Limb (tissue), 2 donors: ENCODE measurements at regions not wholly inside any gene's neighbourhood (a gene's known extent, or its start where the extent isn't known, plus 50 kb on each side); places are given as distances from the start of the nearest gene placed in this dataset.

Experiments
- DNase-seq, 2 donors: peaks; one replicate each; pipeline ENCODE4 v3.0.0-alpha.2; 2016; ENCODE audit errors: extremely low spot score in 2 of 2

- DNase-seq, result no peak
These were observed 88.2 kb upstream of the HDAC9 start for GRCh38 chr7:18407385-18407784.

GRCh38 chr7:18408461-18408860 is 87.1 kb upstream of the HDAC9 start:
- DNase-seq, result no peak

GRCh38 chr7:18408868-18409267 is 86.7 kb upstream of the HDAC9 start:
- no peak for DNase-seq

GRCh38 chr7:18413447-18413846 is 82.1 kb upstream of the HDAC9 start:
- DNase-seq, result no peak

GRCh38 chr7:18414885-18415284 is 80.7 kb upstream of the HDAC9 start:
- no peak for DNase-seq

- DNase-seq, result no peak
These were observed 78.6 kb upstream of the HDAC9 start for GRCh38 chr7:18416988-18417387.

GRCh38 chr7:18419456-18419855 is 76.1 kb upstream of the HDAC9 start:
- no peak for DNase-seq

- DNase-seq, result no peak
These were observed 75.4 kb upstream of the HDAC9 start for GRCh38 chr7:18420108-18420507.

- DNase-seq, result no peak
These were observed 74.8 kb upstream of the HDAC9 start for GRCh38 chr7:18420748-18421147.

- no peak for DNase-seq
These were observed 74.1 kb upstream of the HDAC9 start for GRCh38 chr7:18421297-18422002.

- no peak for DNase-seq
These were observed 70.3 kb upstream of the HDAC9 start for GRCh38 chr7:18425227-18425626.

- no peak for DNase-seq
These were observed 69.6 kb upstream of the HDAC9 start for GRCh38 chr7:18425838-18426445.

GRCh38 chr7:18426564-18427226 is 68.9 kb upstream of the HDAC9 start:
- no peak for DNase-seq

GRCh38 chr7:18429547-18429946 is 66.0 kb upstream of the HDAC9 start:
- DNase-seq, result no peak

GRCh38 chr7:18430810-18431209 is 64.7 kb upstream of the HDAC9 start:
- DNase-seq, result no peak

GRCh38 chr7:18434171-18434570 is 61.4 kb upstream of the HDAC9 start:
- no peak for DNase-seq

- peak in 1 of 2 donors; percentile 38 for DNase-seq
These were observed 58.4 kb upstream of the HDAC9 start for GRCh38 chr7:18437101-18437500.

- DNase-seq, result no peak
These were observed 54.6 kb upstream of the HDAC9 start for GRCh38 chr7:18440934-18441333.

GRCh38 chr7:18444826-18445225 is 50.7 kb upstream of the HDAC9 start:
- DNase-seq, result no peak

GRCh38 chr7:18445483-18445882 is 50.1 kb upstream of the HDAC9 start:
- no peak for DNase-seq
